GM12872 (cell line): ENCODE measurements at regions not wholly inside any gene's neighbourhood (a gene's known extent, or its start where the extent isn't known, plus 50 kb on each side); places are given as distances from the start of the nearest gene placed in this dataset.

Experiments
- TF ChIP-seq, protein P1 (sequence below): IDR thresholded peaks from 3 replicates; pipeline ENCODE4 v1.5.1; 2011; ENCODE audit warnings: low read depth, mild to moderate bottlenecking, low read length, moderate library complexity; ENCODE audit not compliant: insufficient read depth

DNA sequence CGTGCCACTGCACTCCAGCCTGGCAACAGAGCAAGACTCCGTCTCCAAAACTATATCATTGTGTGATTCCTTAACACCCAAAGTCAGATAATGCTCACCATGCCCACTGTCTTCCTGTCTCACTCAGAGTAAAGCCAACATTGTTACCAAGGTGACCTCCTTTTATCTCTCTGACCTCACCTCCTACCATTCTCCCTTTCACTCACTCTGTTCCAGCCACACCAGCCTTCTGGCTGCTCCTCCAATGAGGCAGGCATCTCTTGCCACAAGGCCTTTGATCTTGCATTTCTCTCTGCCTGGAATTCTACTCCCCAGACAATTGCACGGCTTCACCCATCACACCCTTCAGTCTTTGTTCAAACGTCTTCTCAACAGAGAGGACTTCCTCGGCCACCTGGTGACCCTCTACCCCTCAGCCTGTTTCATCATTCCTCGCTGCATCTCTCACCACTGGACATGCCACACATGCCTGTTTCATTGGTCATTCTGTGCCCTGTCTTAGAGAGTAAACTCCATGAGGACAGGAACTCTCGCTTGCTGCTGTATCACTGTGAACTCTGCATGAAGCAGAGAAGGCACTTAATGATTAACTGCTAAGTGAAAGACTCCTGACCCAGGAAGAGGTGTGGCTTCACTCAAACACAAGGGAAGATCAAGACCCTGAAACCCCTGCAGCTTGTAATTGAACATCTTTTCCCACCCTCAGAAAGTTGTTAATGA is 67.1 kb upstream of the CAPZB start:
- TF ChIP-seq, protein P1, sequence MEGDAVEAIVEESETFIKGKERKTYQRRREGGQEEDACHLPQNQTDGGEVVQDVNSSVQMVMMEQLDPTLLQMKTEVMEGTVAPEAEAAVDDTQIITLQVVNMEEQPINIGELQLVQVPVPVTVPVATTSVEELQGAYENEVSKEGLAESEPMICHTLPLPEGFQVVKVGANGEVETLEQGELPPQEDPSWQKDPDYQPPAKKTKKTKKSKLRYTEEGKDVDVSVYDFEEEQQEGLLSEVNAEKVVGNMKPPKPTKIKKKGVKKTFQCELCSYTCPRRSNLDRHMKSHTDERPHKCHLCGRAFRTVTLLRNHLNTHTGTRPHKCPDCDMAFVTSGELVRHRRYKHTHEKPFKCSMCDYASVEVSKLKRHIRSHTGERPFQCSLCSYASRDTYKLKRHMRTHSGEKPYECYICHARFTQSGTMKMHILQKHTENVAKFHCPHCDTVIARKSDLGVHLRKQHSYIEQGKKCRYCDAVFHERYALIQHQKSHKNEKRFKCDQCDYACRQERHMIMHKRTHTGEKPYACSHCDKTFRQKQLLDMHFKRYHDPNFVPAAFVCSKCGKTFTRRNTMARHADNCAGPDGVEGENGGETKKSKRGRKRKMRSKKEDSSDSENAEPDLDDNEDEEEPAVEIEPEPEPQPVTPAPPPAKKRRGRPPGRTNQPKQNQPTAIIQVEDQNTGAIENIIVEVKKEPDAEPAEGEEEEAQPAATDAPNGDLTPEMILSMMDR: no peak

DNA sequence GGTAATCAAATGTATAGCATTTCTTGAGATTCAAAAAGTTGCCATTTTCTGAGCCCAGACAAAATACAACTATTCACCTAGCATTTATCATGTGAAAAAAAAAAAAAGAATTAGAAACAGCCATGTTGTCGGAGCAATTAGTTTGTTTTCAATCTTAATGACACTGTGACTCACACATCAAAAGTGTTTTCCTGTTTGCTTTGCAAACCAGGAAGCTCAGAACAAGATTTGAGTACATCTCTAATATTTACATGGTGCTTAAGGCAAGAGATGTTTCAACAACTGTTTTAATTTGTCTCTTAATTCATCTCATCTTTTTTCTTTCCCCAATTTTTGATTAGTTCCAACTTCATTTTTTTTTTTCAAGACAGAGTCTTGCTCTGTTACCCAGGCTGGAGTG is 62.5 kb upstream of the CAPZB start:
- TF ChIP-seq, protein P1: no peak

DNA sequence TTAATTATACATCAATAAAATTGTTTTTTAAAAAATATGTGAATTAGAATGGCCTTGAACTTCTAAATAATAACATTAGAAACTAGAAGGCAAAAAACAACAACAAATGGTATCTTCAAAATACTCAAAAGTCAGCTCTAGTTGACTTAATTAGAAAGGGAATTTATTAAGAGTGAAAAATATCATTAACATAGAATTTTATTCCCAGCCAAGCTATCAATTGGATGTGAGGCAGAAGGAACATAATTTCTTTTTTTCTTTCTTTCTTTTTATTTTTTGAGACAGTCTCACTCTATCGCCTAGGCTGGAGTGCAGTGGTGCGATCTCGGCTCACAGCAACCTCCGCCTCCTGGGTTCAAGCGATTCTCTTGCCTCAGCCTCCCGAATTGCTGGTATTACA is 51.2 kb upstream of the CAPZB start:
- TF ChIP-seq, protein P1: no peak

DNA sequence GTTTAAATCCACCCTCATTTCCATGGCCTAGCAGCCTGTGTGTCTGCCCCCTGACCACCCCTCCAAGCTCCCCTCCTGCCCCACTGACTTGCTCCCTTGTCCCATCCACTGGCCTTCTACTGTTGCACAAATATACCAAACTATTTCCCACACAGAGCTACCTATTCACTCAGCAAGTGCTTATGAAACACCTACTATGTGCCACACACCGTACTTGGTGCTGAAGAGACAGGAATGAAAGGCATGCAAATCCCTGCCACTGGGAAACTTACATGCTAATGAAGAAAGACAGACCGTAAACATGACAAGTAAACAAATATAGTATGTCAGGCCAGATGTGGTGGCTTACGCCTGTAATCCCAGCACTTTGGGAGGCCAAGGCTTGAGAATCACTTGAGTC is 49.9 kb upstream of the CAPZB start:
- TF ChIP-seq, protein P1: no peak
